K562 (cell line): ENCODE measurements at regions not wholly inside any gene's neighbourhood (a gene's known extent, or its start where the extent isn't known, plus 50 kb on each side); places are given as distances from the start of the nearest gene placed in this dataset.

ENCODE experiments used
- ATAC-seq: fragments of 200-7000 bp; cut with Tn5 transposase; 3 replicates; pipeline ENCODE4 v1.9.1; 2020; ENCODE audit warnings: moderate library complexity
- BruUV-seq: library from RNA; stranded (reverse); fragments of 400-500 nt; replicated peaks from 2 replicates; lab custom pipeline; 2021; lab: Mats Ljungman, UMichigan
- CTCF ChIA-PET: fragments of 300-600 bp; formaldehyde crosslinking; extraction: SDS; loops from one replicate; lab custom pipeline; 2021; ENCODE audit warnings: low intra/inter-chr PET ratio; lab: Yijun Ruan, JAX
- POLR2A ChIA-PET: fragments of 300-600, 350-650 bp; sonication (Branson Sonifier 250); formaldehyde crosslinking; extraction: SDS; loops from one replicate; lab custom pipeline; 2021; ENCODE audit warnings: antibody characterized with exemption, inconsistent platforms; lab: Yijun Ruan, JAX
- DNase-seq, 4 experiments: peaks; one replicate each; pipeline versions ENCODE4 v3.0.0 to v3.0.0-alpha.2; 2011 to 2018; ENCODE audit warnings: low spot score in 3 of 4, mixed read lengths in 3 of 4; ENCODE audit errors: extremely low read depth in 1 of 4
- FAIRE-seq: peaks from 2 replicates; lab custom pipeline; 2011; peaks lifted over from hg19 to GRCh38; lab: Jason Lieb, UNC
- H2AFZ ChIP-seq: 2 replicates; pipeline ENCODE4 v1.6.0; 2011; ENCODE audit warnings: low read depth, low read length, control low read depth, inconsistent platforms
- H3K27ac ChIP-seq: fragments of 200-600 bp; 3 replicates; pipeline ENCODE4 v1.8.0; 2011; ENCODE audit warnings: low read depth, mild to moderate bottlenecking, control low read depth, inconsistent platforms, low read length, moderate library complexity, mixed read lengths; ENCODE audit errors: extremely low read depth
- H3K27me3 ChIP-seq, 2 experiments: fragments of 300-600 bp in 1 of 2; 2 replicates in 1 of 2; 3 replicates in 1 of 2; pipeline versions ENCODE4 v1.6.0 to v1.8.0; 2011; ENCODE audit warnings: inconsistent platforms in 2 of 2, low read length in 2 of 2, mild to moderate bottlenecking in 1 of 2, mixed read lengths in 1 of 2, moderate library complexity in 1 of 2; ENCODE audit not compliant: control insufficient read depth in 2 of 2, insufficient read depth in 2 of 2
- H3K36me3 ChIP-seq: fragments of 300-600 bp; 3 replicates; pipeline ENCODE4 v1.8.0; 2011; ENCODE audit warnings: mild to moderate bottlenecking, low read length, inconsistent platforms; ENCODE audit not compliant: control insufficient read depth, insufficient read depth
- H3K4me1 ChIP-seq, 2 experiments: fragments of 200-600 bp in 1 of 2; replicated peaks in 1 of 2; 2 replicates in 1 of 2; 3 replicates in 1 of 2; pipeline versions ENCODE4 v1.5.1 to v1.8.0; 2011; ENCODE audit warnings: inconsistent platforms in 2 of 2, low read length in 2 of 2, mild to moderate bottlenecking in 1 of 2, mixed read lengths in 1 of 2, moderate library complexity in 1 of 2; ENCODE audit not compliant: control insufficient read depth in 2 of 2, insufficient read depth in 2 of 2
- H3K4me2 ChIP-seq: 2 replicates; pipeline ENCODE4 v1.6.1; 2011; ENCODE audit warnings: low read length, control low read depth, inconsistent platforms, mixed read lengths; ENCODE audit not compliant: insufficient read depth
- H3K4me3 ChIP-seq: fragments of 200-600 bp; sonication (generic), shearing (Covaris generic); 2 replicates; pipeline ENCODE4 v1.5.1; 2016; ENCODE audit warnings: control low read depth, inconsistent platforms
- H3K79me2 ChIP-seq: fragments of 200-600 bp; 3 replicates; pipeline ENCODE4 v1.8.0; 2011; ENCODE audit warnings: low read length, inconsistent platforms; ENCODE audit not compliant: control insufficient read depth, insufficient read depth
- H3K9ac ChIP-seq, 2 experiments: 2 replicates each; pipeline versions ENCODE4 v1.6.0 to v1.6.1; 2011; ENCODE audit warnings: low read depth in 2 of 2, low read length in 2 of 2, control low read depth in 1 of 2, inconsistent platforms in 1 of 2, mild to moderate bottlenecking in 1 of 2, mixed read lengths in 1 of 2; ENCODE audit not compliant: insufficient read depth in 1 of 2
- H3K9me1 ChIP-seq: one replicate; pipeline ENCODE4 v1.6.0; 2011; ENCODE audit warnings: inconsistent platforms, mild to moderate bottlenecking, low read length, moderate library complexity; ENCODE audit not compliant: control insufficient read depth, insufficient read depth
- H3K9me3 ChIP-seq: replicated peaks from 2 replicates; pipeline ENCODE4 v1.5.1; 2011; ENCODE audit warnings: low read depth, low read length, inconsistent platforms; ENCODE audit not compliant: control insufficient read depth, insufficient read depth
- H4K20me1 ChIP-seq: replicated peaks from 2 replicates; pipeline ENCODE4 v1.6.1; 2011; ENCODE audit warnings: low read length, inconsistent platforms, mixed read lengths; ENCODE audit not compliant: control insufficient read depth, insufficient read depth
- EGR1 ChIP-seq: fragments of 450-650 bp; conservative IDR thresholded peaks from 2 replicates; pipeline ENCODE4 v1.6.1; 2017; ENCODE audit warnings: mild to moderate bottlenecking
- HCFC1 ChIP-seq: IDR thresholded peaks from 2 replicates; pipeline ENCODE4 v1.6.1; 2012; ENCODE audit warnings: low read depth, low read length, improper control_type of control experiment
- NR2F6 ChIP-seq: fragments of 450-650 bp; formaldehyde crosslinking; IDR thresholded peaks from 2 replicates; pipeline ENCODE4 v1.4.0; 2020; ENCODE audit warnings: mild to moderate bottlenecking
- POLR2AphosphoS2 ChIP-seq: IDR thresholded peaks from 2 replicates; pipeline ENCODE4 v1.6.1; 2012; ENCODE audit warnings: low read length, improper control_type of control experiment
- SMAD3 ChIP-seq: fragments of 450-650 bp; formaldehyde crosslinking; conservative IDR thresholded peaks from 2 replicates; pipeline ENCODE4 v1.4.0; 2020; ENCODE audit warnings: mild to moderate bottlenecking
- YY1 ChIP-seq, 3 experiments: IDR thresholded peaks; 2 replicates each; pipeline ENCODE4 v1.6.1; 2011; ENCODE audit warnings: low read length in 2 of 3, mild to moderate bottlenecking in 2 of 3, moderate library complexity in 2 of 3, borderline replicate concordance in 1 of 3, control low read depth in 1 of 3, low read depth in 1 of 3; ENCODE audit not compliant: insufficient read depth in 3 of 3, insufficient replicate concordance in 2 of 3, control insufficient read depth in 1 of 3, insufficient read length in 1 of 3; ENCODE audit errors: extremely low read depth in 1 of 3
- WGBS: fragments of 100-300 bp; shearing (Covaris generic); methylation state at CpG from one replicate; pipeline ENCODE4 v1.1.6; 2016; ENCODE audit warnings: low coverage, mixed read lengths; ENCODE audit not compliant: insufficient coverage; ENCODE audit errors: missing lambda C conversion rate; 5-methylcytosine and 5-hydroxymethylcytosine counted together
- in situ Hi-C: fragments of 300-500 bp; cut with MboI; formaldehyde crosslinking; loops from 4 replicates; pipeline ENCODE4 v1.15.0; 2018; ENCODE audit warnings: inconsistent platforms, mixed read lengths
- intact Hi-C: fragments of 100-400 bp; cut with micrococcal nuclease; formaldehyde crosslinking; loops from 2 replicates; pipeline ENCODE4 v1.14.2; 2022
- TF ChIP-seq, protein P1 (sequence below): fragments of 250-450 bp; sonication (Bioruptor Pico); IDR thresholded peaks from 2 replicates; pipeline ENCODE4 v1.8.0; 2021; ENCODE audit warnings: borderline replicate concordance, mild to moderate bottlenecking, moderate library complexity; ENCODE audit not compliant: poor library complexity, severe bottlenecking
- TF ChIP-seq, protein P2 (sequence below): sonication (generic); formaldehyde crosslinking; IDR thresholded peaks from 2 replicates; pipeline ENCODE4 v1.8.1; 2023; ENCODE audit warnings: mild to moderate bottlenecking, missing genetic modification reagents
- TF ChIP-seq, protein P3 (sequence below): sonication (generic); formaldehyde crosslinking; IDR thresholded peaks from 2 replicates; pipeline ENCODE4 v1.8.1; 2023; ENCODE audit warnings: mild to moderate bottlenecking, missing genetic modification reagents, moderate library complexity
- TF ChIP-seq, protein P4 (sequence below): fragments of 450-650 bp; IDR thresholded peaks from 2 replicates; pipeline ENCODE4 v1.6.1; 2016; ENCODE audit warnings: antibody characterized with exemption
- TF ChIP-seq, protein P5 (sequence below): sonication (generic); formaldehyde crosslinking; IDR thresholded peaks from 2 replicates; pipeline ENCODE4 v1.8.1; 2022; ENCODE audit warnings: missing genetic modification reagents

DNA sequence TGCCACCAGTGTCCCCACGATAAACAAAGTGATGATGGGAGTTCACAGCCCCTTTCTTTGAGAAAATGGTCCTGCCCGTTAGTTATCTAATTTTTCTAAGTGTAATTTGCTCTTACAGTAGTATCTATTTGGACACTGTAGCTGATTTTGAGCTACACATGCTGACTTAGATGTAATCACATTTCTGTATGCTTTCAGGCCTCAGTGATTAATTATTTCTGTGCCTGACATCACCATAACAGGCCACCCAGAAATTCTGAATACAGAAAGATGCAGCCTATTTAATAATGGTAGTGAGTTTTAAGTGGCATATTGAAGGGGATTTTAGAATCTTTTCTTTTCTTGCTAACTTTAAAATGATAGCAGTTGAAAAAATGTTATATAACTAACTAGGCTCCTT lies 147.6 kb upstream of the ANXA10 start:
- H3K27ac ChIP-seq, result no peak overlapping the region
- no peaks in the 10 kb centered on the region for H3K9me1 ChIP-seq
- intact Hi-C loops (no loop called here), in situ Hi-C loops (no loop called here)
- whole genome bisulfite sequencing, result 0% methylated on average over 2 of the region's 2 CpGs
- H3K9ac ChIP-seq, result no peak overlapping the region
- H3K4me3 ChIP-seq, result no peak overlapping the region
- H2AFZ ChIP-seq, result no peak overlapping the region
- H3K4me1 ChIP-seq, result no peaks in the 10 kb centered on the region
- ATAC-seq (no peak), DNase-seq (no peak), FAIRE-seq (no peak)
- TF ChIP-seq YY1 (IDR thresholded peaks at IDR 0.05; ENCODE audit: borderline replicate concordance in 1 of 3, control insufficient read depth in 1 of 3, extremely low read depth in 1 of 3, insufficient read depth in 3 of 3, insufficient read length in 1 of 3, insufficient replicate concordance in 2 of 3, low read depth in 1 of 3, low read length in 2 of 3) (no peak), HCFC1 (no peak), NR2F6 (CRISPR knock-in tag) (no peak), EGR1 (no peak), SMAD3 (CRISPR knock-in tag) (no peak), POLR2AphosphoS2 (no peak)
- TF ChIP-seq, protein P1, sequence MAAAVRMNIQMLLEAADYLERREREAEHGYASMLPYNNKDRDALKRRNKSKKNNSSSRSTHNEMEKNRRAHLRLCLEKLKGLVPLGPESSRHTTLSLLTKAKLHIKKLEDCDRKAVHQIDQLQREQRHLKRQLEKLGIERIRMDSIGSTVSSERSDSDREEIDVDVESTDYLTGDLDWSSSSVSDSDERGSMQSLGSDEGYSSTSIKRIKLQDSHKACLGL (CRISPR knock-in tag), result no peak
- TF ChIP-seq, protein P2, sequence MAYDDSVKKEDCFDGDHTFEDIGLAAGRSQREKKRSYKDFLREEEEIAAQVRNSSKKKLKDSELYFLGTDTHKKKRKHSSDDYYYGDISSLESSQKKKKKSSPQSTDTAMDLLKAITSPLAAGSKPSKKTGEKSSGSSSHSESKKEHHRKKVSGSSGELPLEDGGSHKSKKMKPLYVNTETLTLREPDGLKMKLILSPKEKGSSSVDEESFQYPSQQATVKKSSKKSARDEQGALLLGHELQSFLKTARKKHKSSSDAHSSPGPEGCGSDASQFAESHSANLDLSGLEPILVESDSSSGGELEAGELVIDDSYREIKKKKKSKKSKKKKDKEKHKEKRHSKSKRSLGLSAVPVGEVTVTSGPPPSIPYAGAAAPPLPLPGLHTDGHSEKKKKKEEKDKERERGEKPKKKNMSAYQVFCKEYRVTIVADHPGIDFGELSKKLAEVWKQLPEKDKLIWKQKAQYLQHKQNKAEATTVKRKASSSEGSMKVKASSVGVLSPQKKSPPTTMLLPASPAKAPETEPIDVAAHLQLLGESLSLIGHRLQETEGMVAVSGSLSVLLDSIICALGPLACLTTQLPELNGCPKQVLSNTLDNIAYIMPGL (CRISPR knock-in tag), result no peak
- TF ChIP-seq, protein P3, sequence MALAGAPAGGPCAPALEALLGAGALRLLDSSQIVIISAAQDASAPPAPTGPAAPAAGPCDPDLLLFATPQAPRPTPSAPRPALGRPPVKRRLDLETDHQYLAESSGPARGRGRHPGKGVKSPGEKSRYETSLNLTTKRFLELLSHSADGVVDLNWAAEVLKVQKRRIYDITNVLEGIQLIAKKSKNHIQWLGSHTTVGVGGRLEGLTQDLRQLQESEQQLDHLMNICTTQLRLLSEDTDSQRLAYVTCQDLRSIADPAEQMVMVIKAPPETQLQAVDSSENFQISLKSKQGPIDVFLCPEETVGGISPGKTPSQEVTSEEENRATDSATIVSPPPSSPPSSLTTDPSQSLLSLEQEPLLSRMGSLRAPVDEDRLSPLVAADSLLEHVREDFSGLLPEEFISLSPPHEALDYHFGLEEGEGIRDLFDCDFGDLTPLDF (CRISPR knock-in tag), result no peak
- TF ChIP-seq, protein P4, sequence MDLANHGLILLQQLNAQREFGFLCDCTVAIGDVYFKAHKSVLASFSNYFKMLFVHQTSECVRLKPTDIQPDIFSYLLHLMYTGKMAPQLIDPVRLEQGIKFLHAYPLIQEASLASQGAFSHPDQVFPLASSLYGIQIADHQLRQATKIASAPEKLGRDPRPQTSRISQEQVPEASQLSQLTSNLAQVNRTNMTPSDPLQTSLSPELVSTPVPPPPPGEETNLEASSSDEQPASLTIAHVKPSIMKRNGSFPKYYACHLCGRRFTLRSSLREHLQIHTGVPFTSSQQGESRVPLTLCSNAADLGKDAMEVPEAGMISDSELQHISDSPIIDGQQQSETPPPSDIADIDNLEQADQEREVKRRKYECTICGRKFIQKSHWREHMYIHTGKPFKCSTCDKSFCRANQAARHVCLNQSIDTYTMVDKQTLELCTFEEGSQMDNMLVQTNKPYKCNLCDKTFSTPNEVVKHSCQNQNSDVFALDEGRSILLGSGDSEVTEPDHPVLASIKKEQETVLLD, result no peak
- TF ChIP-seq, protein P5, sequence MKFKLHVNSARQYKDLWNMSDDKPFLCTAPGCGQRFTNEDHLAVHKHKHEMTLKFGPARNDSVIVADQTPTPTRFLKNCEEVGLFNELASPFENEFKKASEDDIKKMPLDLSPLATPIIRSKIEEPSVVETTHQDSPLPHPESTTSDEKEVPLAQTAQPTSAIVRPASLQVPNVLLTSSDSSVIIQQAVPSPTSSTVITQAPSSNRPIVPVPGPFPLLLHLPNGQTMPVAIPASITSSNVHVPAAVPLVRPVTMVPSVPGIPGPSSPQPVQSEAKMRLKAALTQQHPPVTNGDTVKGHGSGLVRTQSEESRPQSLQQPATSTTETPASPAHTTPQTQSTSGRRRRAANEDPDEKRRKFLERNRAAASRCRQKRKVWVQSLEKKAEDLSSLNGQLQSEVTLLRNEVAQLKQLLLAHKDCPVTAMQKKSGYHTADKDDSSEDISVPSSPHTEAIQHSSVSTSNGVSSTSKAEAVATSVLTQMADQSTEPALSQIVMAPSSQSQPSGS (CRISPR knock-in tag), result no peak
- no peaks in the 10 kb centered on the region for H3K27me3 ChIP-seq
- no peaks in the 10 kb centered on the region for H3K79me2 ChIP-seq
- H3K9me3 ChIP-seq, result no peaks in the 10 kb centered on the region; the same call in 1 of the 2 replicates
- no peak overlapping the region for H3K4me2 ChIP-seq
- POLR2A ChIA-PET, result no interaction called here
- no TSS peak for BruUV-seq
- CTCF ChIA-PET, result no interaction called here
- no peaks in the 10 kb centered on the region for H3K36me3 ChIP-seq
- H4K20me1 ChIP-seq, result no peaks in the 10 kb centered on the region
